SH-SY5Y (cell line): ENCODE measurements at regions not wholly inside any gene's neighbourhood (a gene's known extent, or its start where the extent isn't known, plus 50 kb on each side); places are given as distances from the start of the nearest gene placed in this dataset.

Experiments
- GATA2 ChIP-seq: IDR thresholded peaks from 2 replicates; pipeline ENCODE4 v1.6.1; 2011; ENCODE audit warnings: mild to moderate bottlenecking, low read depth, low read length
- GATA3 ChIP-seq: IDR thresholded peaks from 2 replicates; pipeline ENCODE4 v1.6.1; 2011; ENCODE audit warnings: low read depth, mild to moderate bottlenecking, low read length, moderate library complexity

GRCh38 chr18:40048253-40048652, 1906.8 kb upstream of the PIK3C3 start:
- no peak for TF ChIP-seq GATA2
- TF ChIP-seq GATA3: no peak

GRCh38 chr18:40046596-40046995, 1908.4 kb upstream of the PIK3C3 start:
- no peak for TF ChIP-seq GATA2
- TF ChIP-seq GATA3: no peak

GRCh38 chr18:40041951-40042350, 1913.1 kb upstream of the PIK3C3 start:
- TF ChIP-seq GATA2 (no peak), GATA3 (no peak)

GRCh38 chr18:40040574-40040973, 1914.5 kb upstream of the PIK3C3 start:
- TF ChIP-seq GATA2: no peak
- TF ChIP-seq GATA3: no peak

GRCh38 chr18:40037356-40037755, 1917.7 kb upstream of the PIK3C3 start:
- TF ChIP-seq GATA3 (no peak), GATA2 (no peak)

- TF ChIP-seq GATA3 (no peak), GATA2 (no peak)
Observed at GRCh38 chr18:40036861-40037260, 1918.2 kb upstream of the PIK3C3 start.

DNA sequence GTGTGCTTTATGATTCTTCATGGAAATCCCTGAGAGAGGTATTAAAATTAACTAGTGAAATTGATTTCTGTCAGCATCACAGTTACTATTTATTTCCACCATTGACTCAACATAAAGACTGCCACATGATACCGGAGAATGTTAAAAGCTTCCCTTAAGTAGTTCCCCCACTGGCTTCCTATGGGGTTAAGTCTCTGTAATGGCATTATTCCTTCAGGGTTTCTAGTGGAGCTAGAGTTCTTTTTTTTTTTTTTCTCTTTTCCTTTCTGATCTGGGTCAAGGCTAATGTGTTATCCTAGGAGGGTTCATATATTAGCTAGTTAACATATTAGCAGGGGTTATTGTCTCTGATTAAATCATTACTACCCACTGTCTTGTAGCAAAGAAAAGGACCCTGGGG, 1919.1 kb upstream of the PIK3C3 start:
- TF ChIP-seq GATA2: no peak
- no peak for TF ChIP-seq GATA3

DNA sequence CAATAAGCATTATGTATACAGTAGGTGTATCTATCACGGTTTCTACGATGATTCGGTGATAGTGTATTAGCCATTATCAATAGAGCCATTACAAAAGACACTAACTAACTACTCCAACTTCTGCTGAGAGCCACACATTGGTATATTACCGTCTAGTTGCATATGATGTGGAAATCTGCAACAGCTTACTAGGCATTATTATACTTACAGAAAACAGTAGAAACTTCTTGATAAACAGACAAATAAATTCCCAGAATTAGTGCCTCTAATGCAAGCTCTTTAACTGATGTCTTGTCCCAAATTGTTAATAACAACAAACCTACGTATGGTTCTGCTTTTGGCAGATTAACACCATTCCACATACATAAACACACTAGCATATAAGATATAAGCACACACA, 1923.0 kb upstream of the PIK3C3 start:
- TF ChIP-seq GATA2 (no peak), GATA3 (no peak)

DNA sequence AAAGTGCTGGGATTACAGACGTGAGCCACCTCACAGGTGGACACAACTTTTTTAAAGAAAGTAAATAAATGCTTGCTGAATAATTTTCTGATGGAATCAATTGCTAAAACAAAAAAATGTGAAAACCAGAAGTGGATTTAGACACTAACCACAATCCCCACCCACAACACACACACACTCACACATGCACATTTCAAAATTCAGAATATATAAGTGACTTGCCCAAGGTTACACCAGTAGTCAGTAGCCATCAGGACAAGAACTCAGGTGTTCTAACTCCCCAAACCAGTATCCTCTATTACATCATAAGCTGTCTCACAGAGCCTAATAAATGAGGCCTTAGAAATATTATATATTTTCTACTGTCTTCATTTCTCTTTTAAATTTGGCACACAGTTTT, 1923.6 kb upstream of the PIK3C3 start:
- TF ChIP-seq GATA3 (no peak), GATA2 (no peak)

- no peak for TF ChIP-seq GATA2
Observed at GRCh38 chr18:40019797-40020392, 1935.1 kb upstream of the PIK3C3 start.

- TF ChIP-seq GATA3 (no peak), GATA2 (no peak)
Observed at GRCh38 chr18:40018266-40018665, 1936.8 kb upstream of the PIK3C3 start.

- TF ChIP-seq GATA3: no peak
- TF ChIP-seq GATA2: no peak
Observed at GRCh38 chr18:40017021-40017420, 1938.0 kb upstream of the PIK3C3 start.

DNA sequence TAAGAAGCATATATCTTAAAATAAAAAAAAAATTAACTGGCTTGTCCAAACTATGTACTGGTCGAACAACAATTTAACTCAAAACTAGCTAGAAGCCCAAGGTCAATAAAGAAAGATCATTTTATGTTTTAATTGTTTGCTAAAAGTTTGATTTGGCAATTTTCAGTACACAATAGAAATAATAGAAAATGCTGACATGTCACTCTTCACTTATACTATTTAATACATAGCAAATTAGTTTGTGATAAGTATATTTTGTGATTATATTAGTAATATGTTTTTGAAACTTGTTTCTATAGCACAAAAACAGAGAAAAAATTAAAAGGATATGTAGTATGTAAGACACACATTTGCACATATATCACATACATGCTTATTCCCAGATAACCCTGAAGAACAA, 1938.6 kb upstream of the PIK3C3 start:
- no peak for TF ChIP-seq GATA3
- TF ChIP-seq GATA2: no peak

- TF ChIP-seq GATA3 (no peak), GATA2 (no peak)
Observed at GRCh38 chr18:40013001-40013609, 1941.9 kb upstream of the PIK3C3 start.

GRCh38 chr18:40011201-40011600, 1943.8 kb upstream of the PIK3C3 start:
- TF ChIP-seq GATA2: no peak
- no peak for TF ChIP-seq GATA3

- no peak for TF ChIP-seq GATA2
- no peak for TF ChIP-seq GATA3
Observed at GRCh38 chr18:40006634-40007033, 1948.4 kb upstream of the PIK3C3 start.
